Stomach (tissue), 8 donors: ENCODE measurements at regions not wholly inside any gene's neighbourhood (a gene's known extent, or its start where the extent isn't known, plus 50 kb on each side); places are given as distances from the start of the nearest gene placed in this dataset.

Experiments used
- DNase-seq, 2 donors: peaks; one replicate each; pipeline versions ENCODE4 v3.0.0 to v3.0.0-alpha.2; 2013 to 2019
- H3K27ac ChIP-seq, 5 donors: fragments of 200-600 bp in 4 of 5; sonication (generic) in 4 of 5; one replicate each; pipeline ENCODE4 v1.5.1; 2013 to 2019; ENCODE audit warnings: mild to moderate bottlenecking in 1 of 5, moderate library complexity in 1 of 5
- H3K27me3 ChIP-seq, 3 donors: fragments of 200-600 bp; sonication (generic); one replicate each; pipeline ENCODE4 v1.5.1; 2017 to 2019; ENCODE audit warnings: mixed run types in 1 of 3
- H3K36me3 ChIP-seq, 4 donors: fragments of 200-600 bp; sonication (generic); 1 replicate in 3 of 4; 2 replicates in 1 of 4; pipeline ENCODE4 v1.5.1; 2016 to 2019
- H3K4me1 ChIP-seq, 4 donors: fragments of 200-600 bp; sonication (generic); one replicate each; pipeline ENCODE4 v1.5.1; 2016 to 2019
- H3K4me3 ChIP-seq, 4 donors: fragments of 200-600 bp; sonication (generic) in 3 of 4; one replicate each; pipeline ENCODE4 v1.5.1; 2016 to 2019; ENCODE audit warnings: mild to moderate bottlenecking in 1 of 4
- H3K9me3 ChIP-seq, 4 donors: fragments of 200-600 bp; sonication (generic); one replicate each; pipeline ENCODE4 v1.5.1; 2016 to 2019
- EP300 ChIP-seq: sonication (generic); formaldehyde crosslinking; IDR thresholded peaks from one replicate; pipeline ENCODE4 v1.6.1; 2017; ENCODE audit warnings: antibody characterized with exemption
- POLR2A ChIP-seq, 4 donors: fragments of 450-650 bp; IDR thresholded peaks; one replicate each; pipeline ENCODE4 v1.6.1; 2016; ENCODE audit warnings: antibody characterized with exemption in 4 of 4, control low read depth in 2 of 4, mild to moderate bottlenecking in 1 of 4, moderate library complexity in 1 of 4
- POLR2AphosphoS5 ChIP-seq, 3 donors: sonication (generic); formaldehyde crosslinking; IDR thresholded peaks; one replicate each; pipeline ENCODE4 v1.6.1; 2016; ENCODE audit warnings: antibody characterized with exemption in 3 of 3
- WGBS, 5 donors: extraction: QIAGEN DNeasy Blood & Tissue Kit in 3 of 5; methylation state at CpG; one replicate each; pipeline versions ENCODE4 v1.1.5 to v1.1.7; 2013 to 2018; 5-methylcytosine and 5-hydroxymethylcytosine counted together
- intact Hi-C: fragments of 100-400 bp; cut with DNase I; formaldehyde crosslinking; loops from one replicate; pipeline ENCODE4 v1.15.1; 2023; ENCODE audit warnings: low total_unique reads
- TF ChIP-seq, protein P1 (sequence below), 7 experiments: fragments of 450-650 bp in 4 of 7; fragments of 200-600 bp in 3 of 7; sonication (generic) in 3 of 7; IDR thresholded peaks; one replicate each; pipeline ENCODE4 v1.5.1; 2016 to 2019; ENCODE audit warnings: antibody characterized with exemption in 7 of 7, control low read depth in 2 of 7, mild to moderate bottlenecking in 1 of 7
- donor health status: healthy with polysubstance abuse.
- donor health status: Bipolar disorder and iron deficiency.
- donor health status: healthy.

DNA sequence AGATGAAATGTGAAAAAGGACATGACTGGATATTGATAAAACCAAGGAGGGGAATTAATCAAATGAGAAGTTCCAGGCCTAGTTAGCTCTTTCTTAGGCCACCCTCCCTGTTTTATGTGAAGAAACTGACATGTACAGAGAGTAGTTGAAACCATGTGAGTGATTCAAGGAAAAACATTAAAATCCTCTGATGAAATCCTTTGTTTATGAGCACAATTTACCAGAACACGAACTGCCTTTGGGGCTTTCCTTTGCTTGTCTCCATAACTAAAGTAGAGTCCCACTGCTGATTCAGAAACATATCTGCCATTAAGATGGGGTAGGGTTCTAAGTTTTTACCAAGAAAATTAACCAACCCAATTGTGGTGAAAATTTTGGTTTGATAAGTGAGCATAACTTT lies 558.3 kb downstream of the NR2F2 start:
- Histone ChIP-seq H3K9me3 (no peaks in the 10 kb centered on the region), H3K27me3 (no peaks in the 10 kb centered on the region), H3K36me3 (no peaks in the 10 kb centered on the region), H3K4me1 (peaks cover 0 to 20% (median 4%) of the 10 kb centered on the region in 4 donors), H3K27ac (peak overlapping the region in 4 of 5 donors; percentile 29 to 77 (median 57)), H3K4me3 (no peak overlapping the region)
- no peak for DNase-seq
- intact Hi-C loops = no loop called here
- TF ChIP-seq EP300 = no peak
- TF ChIP-seq, protein P1, sequence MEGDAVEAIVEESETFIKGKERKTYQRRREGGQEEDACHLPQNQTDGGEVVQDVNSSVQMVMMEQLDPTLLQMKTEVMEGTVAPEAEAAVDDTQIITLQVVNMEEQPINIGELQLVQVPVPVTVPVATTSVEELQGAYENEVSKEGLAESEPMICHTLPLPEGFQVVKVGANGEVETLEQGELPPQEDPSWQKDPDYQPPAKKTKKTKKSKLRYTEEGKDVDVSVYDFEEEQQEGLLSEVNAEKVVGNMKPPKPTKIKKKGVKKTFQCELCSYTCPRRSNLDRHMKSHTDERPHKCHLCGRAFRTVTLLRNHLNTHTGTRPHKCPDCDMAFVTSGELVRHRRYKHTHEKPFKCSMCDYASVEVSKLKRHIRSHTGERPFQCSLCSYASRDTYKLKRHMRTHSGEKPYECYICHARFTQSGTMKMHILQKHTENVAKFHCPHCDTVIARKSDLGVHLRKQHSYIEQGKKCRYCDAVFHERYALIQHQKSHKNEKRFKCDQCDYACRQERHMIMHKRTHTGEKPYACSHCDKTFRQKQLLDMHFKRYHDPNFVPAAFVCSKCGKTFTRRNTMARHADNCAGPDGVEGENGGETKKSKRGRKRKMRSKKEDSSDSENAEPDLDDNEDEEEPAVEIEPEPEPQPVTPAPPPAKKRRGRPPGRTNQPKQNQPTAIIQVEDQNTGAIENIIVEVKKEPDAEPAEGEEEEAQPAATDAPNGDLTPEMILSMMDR (IDR thresholded peaks at IDR 0.05) = no peak
- TF ChIP-seq POLR2A (IDR thresholded peaks at IDR 0.05) = no peak
- no peak for TF ChIP-seq POLR2AphosphoS5 (IDR thresholded peaks at IDR 0.05)
- WGBS, 5 donors = 71 to 83% (median 75%) methylated on average over 1 of the region's 1 CpG

DNA sequence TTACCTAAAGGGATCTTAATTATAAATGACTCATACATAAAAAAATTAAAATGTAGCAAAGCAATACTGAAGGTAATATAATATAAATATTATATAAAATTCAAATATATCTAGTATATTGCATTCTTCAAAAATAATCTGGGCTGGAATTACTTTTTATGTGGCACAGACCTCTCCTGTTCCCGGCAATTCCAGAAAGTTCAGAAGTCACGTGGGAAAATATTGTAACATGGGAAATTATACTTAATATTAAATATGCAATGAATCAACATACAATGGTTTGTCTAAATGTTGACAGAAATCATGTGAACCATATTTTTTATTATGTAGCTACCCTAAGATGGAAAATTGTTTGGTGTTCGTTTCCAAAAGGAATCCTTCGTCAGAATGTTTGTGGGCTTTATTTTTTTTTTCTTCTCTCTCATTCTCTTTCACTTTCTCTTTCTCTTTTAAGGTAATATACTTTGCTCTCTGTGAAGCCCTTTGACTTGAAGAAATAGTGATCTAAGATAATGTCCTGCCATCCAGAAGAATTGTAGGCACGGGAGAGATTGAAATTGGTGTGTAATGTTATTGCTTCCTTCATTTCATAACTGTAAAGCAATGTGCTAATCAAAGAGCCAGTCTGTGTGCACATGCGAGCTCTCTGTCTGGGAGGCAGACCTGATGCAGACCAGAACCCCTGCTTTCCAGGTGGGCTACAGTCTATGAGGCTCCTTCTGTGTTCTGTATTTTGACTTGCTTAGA lies 559.4 kb downstream of the NR2F2 start:
- 12 to 36% (median 14%) methylated on average over 6 of the region's 6 CpGs for WGBS, 5 donors
- Histone ChIP-seq H3K27me3 (no peaks in the 10 kb centered on the region), H3K36me3 (no peaks in the 10 kb centered on the region), H3K4me1 (peaks cover 0 to 20% (median 4%) of the 10 kb centered on the region in 4 donors), H3K9me3 (no peaks in the 10 kb centered on the region), H3K27ac (peak overlapping the region in 4 of 5 donors; percentile 47 to 77 (median 64)), H3K4me3 (peak overlapping the region; percentile 27 to 43 (median 38))
- TF ChIP-seq POLR2A (IDR thresholded peaks at IDR 0.05) = no peak
- TF ChIP-seq EP300 = no peak
- no peak for TF ChIP-seq POLR2AphosphoS5 (IDR thresholded peaks at IDR 0.05)
- TF ChIP-seq, protein P1 (IDR thresholded peaks at IDR 0.05) = no peak
- intact Hi-C loops = no loop called here
- DNase-seq = peak in 1 of 2 donors; percentile 25

DNA sequence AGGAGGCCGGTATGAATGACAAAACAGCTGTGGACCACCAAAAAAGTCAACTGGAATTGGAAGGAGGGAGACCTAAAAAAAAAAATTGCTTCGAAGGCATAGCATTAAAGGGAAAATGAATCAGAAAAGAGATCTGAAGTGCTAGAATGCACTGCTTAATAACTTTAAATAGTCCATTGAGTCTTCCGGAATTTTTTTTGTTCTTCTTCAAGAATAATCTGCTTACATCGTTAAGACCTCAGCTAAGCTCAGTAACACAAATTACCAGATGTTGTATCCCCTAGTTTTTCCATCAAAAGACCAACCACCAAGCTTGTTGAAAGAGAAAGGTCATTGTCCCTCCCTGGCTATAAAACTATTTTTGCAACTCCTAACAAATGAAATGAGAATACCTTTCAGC lies 560.5 kb downstream of the NR2F2 start:
- no peak for DNase-seq
- peak overlapping the region in 3 of 5 donors; percentile 62 to 77 (median 67) for H3K27ac ChIP-seq
- no peaks in the 10 kb centered on the region for H3K27me3 ChIP-seq
- no peaks in the 10 kb centered on the region for H3K36me3 ChIP-seq
- intact Hi-C loops = no loop called here
- peaks cover 0 to 20% (median 4%) of the 10 kb centered on the region in 4 donors for H3K4me1 ChIP-seq
- peak overlapping the region in 2 of 4 donors; percentile 37 to 43 for H3K4me3 ChIP-seq
- 52 to 73% (median 69%) methylated on average over 4 of the region's 4 CpGs for WGBS, 5 donors
- TF ChIP-seq POLR2A (IDR thresholded peaks at IDR 0.05) (no peak), POLR2AphosphoS5 (IDR thresholded peaks at IDR 0.05) (no peak), EP300 (no peak)
- TF ChIP-seq, protein P1 (IDR thresholded peaks at IDR 0.05) = no peak
- no peaks in the 10 kb centered on the region for H3K9me3 ChIP-seq

DNA sequence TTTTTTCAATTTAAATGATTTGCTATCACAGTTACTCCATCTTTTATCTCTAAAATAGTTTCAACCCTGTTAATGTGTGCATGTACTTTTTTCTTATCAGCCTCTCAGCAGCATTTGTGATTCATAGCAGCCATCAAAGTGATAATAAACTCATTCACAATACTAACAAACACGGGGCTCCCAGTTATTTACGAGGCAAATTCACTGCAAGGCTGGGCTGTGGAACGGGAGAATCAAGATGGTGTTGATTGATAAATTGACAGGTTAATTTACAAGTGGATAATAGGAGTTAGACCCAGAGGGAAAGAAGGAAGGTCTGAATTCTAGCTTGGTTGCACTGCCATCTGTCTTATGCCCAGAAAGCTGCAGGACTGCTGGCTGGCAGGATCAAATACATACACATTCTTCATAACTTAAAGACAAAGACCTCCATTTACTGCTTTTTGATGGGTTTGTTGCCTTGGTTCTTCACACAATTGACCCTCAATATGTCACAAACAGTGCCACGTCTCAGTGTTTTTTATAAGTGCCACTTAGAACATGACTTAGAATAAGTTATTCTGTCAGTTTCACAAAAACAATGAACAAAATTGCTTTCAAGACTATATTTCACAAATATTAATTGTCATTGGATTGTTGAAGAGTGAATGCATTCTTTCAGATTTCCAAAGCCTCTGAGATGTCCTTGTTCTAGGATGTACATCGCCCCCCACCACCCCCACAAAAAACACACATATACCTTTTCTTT lies 562.8 kb downstream of the NR2F2 start:
- DNase-seq = peak; percentile 33 to 71
- no peaks in the 10 kb centered on the region for H3K36me3 ChIP-seq
- no peak overlapping the region for H3K4me3 ChIP-seq
- H3K9me3 ChIP-seq = no peaks in the 10 kb centered on the region
- intact Hi-C loops = no loop called here
- H3K27me3 ChIP-seq = no peaks in the 10 kb centered on the region
- 26 to 31% (median 28%) methylated on average over 5 of the region's 5 CpGs for WGBS, 5 donors
- H3K4me1 ChIP-seq = peaks cover 0 to 20% (median 4%) of the 10 kb centered on the region in 4 donors
- H3K27ac ChIP-seq = no peak overlapping the region
- no peak for TF ChIP-seq POLR2A (IDR thresholded peaks at IDR 0.05)
- TF ChIP-seq, protein P1 (IDR thresholded peaks at IDR 0.05) = peak in 5 of 7 experiments; percentile 34 to 72 (median 65)
